Thyroid gland (tissue), 4 donors: ENCODE measurements at regions not wholly inside any gene's neighbourhood (a gene's known extent, or its start where the extent isn't known, plus 50 kb on each side); places are given as distances from the start of the nearest gene placed in this dataset.

Experiments
- POLR2A ChIP-seq, 2 donors: fragments of 450-650 bp; IDR thresholded peaks; one replicate each; pipeline ENCODE4 v1.6.1; 2017; ENCODE audit warnings: antibody characterized with exemption in 2 of 2, mild to moderate bottlenecking in 2 of 2, moderate library complexity in 1 of 2
- TF ChIP-seq, protein P1 (sequence below), 6 experiments: fragments of 200-600 bp in 3 of 6; fragments of 450-650 bp in 3 of 6; sonication (generic) in 3 of 6; IDR thresholded peaks; one replicate each; pipeline ENCODE4 v1.5.1; 2016 to 2019; ENCODE audit warnings: antibody characterized with exemption in 6 of 6, mild to moderate bottlenecking in 2 of 6, inconsistent platforms in 1 of 6, moderate library complexity in 1 of 6

DNA sequence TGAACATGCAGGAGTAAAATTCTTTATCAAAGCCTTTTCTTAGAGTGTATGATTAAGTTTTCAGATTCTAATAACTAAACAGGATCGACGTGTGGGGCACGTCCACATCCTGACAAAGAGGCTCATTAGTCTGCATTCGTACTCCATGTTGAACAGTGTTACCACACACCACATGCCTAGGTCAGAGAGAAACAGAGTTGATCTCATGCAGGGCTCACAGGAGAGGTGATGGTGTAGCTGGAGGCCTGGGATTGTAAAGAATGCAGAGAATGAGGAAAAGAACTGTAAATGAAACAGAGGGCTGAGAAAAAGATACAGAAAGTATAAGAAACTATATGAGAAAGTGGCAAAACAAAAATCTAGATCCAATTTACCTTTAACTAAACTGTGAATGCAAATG, 632.5 kb downstream of the BCL11A start:
- TF ChIP-seq, protein P1, sequence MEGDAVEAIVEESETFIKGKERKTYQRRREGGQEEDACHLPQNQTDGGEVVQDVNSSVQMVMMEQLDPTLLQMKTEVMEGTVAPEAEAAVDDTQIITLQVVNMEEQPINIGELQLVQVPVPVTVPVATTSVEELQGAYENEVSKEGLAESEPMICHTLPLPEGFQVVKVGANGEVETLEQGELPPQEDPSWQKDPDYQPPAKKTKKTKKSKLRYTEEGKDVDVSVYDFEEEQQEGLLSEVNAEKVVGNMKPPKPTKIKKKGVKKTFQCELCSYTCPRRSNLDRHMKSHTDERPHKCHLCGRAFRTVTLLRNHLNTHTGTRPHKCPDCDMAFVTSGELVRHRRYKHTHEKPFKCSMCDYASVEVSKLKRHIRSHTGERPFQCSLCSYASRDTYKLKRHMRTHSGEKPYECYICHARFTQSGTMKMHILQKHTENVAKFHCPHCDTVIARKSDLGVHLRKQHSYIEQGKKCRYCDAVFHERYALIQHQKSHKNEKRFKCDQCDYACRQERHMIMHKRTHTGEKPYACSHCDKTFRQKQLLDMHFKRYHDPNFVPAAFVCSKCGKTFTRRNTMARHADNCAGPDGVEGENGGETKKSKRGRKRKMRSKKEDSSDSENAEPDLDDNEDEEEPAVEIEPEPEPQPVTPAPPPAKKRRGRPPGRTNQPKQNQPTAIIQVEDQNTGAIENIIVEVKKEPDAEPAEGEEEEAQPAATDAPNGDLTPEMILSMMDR (IDR thresholded peaks at IDR 0.05): no peak
- no peak for TF ChIP-seq POLR2A (IDR thresholded peaks at IDR 0.05)
